NOMO-1 (cell line): ENCODE measurements at regions not wholly inside any gene's neighbourhood (a gene's known extent, or its start where the extent isn't known, plus 50 kb on each side); places are given as distances from the start of the nearest gene placed in this dataset.
"Not testable (repeated sequence)": the region's sequence is repeated elsewhere in the genome, so short reads cannot be mapped to it uniquely, and the experiment has no call there.

Source experiments
- DNase-seq, 2 experiments: peaks; one replicate each; lab custom pipeline; 2025; ENCODE audit not compliant: unreplicated experiment in 2 of 2; lab: John Stamatoyannopoulos, UW

DNA sequence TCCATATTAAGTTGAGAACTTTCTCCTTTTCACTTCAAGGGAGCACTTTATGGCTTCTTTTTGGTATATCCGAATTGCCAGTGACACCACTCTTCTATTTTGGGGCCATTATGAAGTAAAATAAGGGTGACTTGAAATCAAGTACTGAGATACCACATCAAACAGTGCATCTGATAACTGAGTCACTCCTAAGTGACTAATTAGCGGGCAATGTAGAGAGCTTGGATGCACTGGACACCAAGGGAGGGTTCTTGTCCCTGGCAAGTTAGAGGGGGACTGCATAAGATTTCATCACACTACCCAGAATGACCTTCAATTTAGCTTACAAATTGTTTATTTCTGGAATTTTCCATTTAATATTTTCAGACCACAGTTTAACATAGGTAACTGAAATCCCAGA, 813.9 kb upstream of the CDH10 start:
- DNase-seq: peak in 1 of 2 experiments; percentile 70

DNA sequence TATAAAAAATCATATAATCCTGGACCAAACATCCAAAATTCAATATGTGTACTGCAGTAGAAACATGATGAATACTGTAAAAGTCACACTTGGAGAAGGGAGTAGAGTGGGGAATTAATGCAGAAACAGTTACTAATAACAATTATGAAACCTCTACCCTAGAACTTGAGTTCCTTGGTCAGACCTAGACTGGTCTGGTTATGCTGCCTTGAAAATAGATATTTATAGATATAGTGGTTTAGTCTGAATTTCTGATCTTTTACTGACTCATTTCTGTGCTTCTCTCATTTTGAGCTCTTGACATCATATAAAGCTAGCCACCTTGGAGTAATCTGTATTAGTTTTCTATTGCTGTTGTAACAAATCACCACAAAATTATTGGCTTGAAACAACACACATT, 808.7 kb upstream of the CDH10 start:
- DNase-seq: no peak

DNA sequence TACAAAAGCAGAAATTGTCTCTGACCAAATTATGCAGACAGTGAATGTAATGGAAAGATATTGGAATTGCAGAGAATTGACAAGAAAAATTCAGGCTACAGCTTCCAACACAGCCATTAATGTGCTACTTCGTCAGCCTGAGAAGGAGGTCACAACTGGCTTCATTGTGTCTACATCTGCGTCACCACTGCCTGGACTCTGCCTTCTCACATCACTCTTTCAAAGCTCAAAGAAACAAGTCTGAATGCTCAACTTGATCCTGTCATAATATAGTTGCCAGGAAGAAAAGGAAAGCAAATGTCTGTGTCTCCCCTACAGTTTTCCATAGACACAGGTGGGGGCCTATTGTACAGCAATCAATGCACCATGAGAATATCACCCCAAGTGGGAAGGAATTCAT, 806.5 kb upstream of the CDH10 start:
- no peak for DNase-seq

DNA sequence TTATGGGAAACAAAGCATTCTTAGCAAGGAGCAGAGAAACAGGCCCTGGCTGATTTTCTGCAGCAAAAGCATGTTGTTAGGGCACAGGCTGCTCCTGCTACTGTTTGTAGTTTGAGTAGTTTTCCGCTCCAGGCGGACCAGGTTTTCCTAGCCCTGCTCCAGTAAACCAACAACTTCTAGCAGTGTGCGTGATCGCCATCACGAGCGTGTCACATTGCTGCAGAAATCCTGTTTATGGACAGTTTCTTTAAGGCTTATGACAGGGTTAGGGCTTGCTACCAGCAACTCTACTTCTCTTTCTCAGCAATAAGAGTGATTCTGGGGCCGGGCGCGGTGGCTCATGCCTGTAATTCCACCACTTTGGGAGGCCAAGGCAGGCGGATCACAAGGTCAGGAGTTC, 803.9 kb upstream of the CDH10 start:
- no peak for DNase-seq

DNA sequence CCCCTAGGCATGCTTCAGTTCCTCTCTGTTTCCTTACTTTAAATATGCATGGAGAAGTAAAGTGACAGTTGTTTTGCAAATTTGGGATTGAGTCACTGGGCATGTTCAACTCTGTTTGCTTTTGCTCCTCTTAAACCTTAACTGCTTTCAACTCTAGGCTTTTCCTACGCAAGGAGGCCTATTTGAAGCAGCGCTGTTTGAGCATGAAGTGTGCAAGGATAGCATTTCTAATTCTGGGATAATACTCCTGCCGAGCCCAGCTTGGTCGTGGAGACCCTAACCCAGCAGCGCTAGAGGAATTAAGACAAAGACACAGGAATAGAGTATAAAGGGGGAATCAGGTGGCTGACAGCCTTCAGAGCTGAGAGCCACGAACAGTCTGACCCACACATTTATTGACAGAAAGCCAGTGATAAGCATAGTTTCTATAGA, 803.4 kb upstream of the CDH10 start:
- DNase-seq: no peak

DNA sequence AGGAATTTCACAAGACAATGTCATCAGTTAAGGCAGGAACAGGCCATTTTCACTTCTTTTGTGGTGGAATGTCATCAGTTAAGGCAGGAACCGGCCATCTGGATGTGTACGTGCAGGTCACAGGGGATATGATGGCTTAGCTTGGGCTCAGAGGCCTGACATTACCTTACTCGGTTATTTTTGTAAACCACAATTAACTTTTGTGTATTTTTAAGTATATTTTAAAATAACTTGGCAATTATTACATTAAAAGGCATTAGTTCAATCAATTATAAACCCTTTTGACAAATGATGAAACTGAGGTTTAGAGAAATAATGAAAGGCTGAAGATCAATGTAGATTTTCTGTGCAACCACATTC, 801.3 kb upstream of the CDH10 start:
- DNase-seq: not testable (repeated sequence)

DNA sequence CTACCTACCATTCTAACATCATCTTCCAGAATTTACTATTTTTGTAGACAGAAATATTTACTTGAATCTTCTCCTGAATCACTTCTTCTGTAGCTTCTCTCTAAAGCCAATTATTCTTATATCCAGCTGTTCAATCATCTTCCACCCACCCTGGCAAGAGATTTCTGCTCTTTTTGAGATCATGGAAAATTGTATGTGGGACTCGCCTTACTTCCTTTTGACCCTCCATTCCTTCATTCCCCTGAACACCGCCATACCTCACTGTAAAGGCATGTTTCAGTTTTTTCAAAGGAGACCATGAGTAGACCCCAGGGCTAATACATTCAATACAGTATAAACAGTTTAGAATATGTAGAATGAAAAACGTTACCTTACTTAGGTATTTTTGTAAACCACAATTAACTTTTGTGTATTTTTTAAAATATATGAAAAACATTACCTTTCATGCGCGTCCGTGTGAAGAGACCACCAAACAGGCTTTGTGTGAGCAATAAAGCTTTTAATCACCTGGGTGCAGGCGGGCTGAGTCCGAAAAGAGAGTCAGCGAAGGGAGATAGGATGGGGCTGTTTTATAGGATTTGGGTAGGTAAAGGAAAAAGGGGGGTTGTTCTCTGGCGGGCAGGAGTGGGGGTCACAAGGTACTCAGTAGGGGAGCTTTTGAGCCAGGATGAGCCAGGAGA, 800.7 kb upstream of the CDH10 start:
- not testable (repeated sequence) for DNase-seq

DNA sequence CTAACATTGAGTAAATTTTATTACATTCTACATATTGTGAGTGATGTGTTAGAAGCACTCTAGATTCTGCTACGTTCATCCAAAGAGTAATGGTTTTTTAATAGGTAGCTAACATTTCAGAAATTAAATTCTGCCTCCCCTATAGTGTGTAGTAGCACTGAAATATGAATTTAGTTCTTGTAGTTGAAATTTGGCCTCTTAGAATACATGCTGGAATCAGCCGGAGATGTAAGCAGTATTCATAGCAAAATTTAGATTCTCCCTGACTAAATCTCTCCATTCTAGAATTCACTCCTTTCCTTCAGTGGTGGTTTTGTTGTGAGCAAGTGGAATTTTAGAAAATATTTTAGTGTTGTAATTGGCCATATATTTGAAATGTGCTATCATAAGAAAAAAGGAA, 799.9 kb upstream of the CDH10 start:
- no peak for DNase-seq

DNA sequence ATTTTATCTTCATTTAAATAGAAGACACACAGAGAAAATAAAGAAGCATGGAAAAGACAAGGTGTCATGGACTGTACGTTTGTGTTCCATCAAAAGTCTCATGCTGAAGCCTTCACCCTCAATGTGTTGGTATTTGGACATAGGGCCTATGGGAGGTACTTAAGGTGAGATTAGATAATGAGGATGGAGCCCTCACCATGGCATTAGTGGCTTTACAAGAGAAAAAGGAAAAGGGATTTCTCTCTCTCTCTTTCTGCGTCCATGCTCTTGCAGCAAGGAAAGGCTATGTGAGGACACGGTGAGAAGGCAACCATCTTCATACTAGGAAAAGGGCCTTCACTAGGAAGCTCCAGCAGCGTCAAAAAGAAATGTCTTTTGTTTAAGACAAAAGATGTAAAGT, 797.0 kb upstream of the CDH10 start:
- no peak for DNase-seq

DNA sequence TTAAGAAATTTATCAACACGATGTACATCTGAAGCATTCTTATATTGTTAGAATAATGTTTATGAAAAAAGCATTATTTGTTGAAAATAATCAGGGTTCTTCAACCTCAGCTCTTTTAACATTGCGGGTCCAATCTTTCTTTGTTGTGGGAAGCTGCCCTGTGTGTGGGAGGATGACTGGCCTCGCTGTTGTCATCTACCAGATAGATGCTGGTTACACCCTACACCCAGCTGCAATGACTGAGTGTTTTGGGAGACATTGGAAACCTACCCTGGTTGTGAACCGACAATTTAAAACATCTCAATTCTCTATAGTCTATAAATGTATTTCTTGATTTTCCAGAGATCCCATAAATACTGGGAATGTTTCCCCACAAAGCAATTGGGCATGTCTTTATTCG, 794.2 kb upstream of the CDH10 start:
- DNase-seq: no peak

DNA sequence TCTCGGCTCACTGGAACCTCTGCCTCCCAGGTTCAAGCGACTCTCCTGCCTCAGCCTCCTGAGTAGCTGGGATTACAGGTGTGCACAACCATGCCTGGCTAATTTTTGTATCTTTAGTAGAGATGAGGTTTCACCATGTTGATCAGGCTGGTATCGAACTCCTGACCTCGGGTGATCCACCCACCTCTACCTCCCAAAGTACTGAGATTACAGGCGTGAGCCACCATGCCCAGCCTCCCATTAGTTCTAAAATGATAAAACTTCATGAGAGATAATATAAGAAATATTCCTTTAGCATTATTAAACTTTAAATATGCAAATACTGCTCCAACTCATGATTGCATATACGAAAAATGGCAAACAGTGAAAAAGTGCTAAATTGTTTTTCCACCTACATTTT, 793.6 kb upstream of the CDH10 start:
- DNase-seq: not testable (repeated sequence)

DNA sequence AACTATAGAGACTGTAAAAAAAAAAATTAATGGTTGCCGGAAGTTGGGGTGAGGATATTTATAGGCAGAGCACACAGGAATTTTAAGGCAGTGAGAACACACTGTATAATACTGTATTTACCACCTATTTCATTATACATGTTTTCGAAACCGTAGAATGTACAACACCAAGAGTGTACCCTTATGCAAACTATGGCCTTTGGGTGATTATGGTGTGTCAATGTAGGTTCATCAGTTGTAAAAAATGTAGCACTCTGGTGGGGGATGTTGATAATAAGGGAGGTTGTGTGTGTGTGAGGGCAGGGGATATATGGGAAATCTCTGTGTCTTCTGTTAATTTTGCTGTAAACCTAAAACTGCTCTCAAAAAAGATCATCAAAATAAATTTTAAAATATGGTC, 791.7 kb upstream of the CDH10 start:
- no peak for DNase-seq

DNA sequence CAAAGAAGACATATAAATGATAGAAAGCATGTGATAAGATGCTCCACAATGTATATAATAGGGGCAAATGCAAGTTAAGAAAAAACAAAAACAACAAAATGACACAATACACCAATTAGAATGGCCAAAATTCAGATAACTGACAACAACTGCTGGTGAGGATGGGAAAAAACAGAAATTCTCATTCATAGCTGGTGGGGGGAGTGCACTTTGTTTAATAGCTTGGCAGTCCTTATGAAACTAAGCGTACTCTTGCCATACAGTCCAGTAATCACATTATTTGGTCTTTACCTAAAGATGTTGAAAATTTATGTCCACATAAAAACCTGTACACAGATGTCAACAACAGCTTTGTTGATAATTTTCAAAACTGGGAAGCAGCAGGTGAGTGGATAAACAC, 791.1 kb upstream of the CDH10 start:
- no peak for DNase-seq

DNA sequence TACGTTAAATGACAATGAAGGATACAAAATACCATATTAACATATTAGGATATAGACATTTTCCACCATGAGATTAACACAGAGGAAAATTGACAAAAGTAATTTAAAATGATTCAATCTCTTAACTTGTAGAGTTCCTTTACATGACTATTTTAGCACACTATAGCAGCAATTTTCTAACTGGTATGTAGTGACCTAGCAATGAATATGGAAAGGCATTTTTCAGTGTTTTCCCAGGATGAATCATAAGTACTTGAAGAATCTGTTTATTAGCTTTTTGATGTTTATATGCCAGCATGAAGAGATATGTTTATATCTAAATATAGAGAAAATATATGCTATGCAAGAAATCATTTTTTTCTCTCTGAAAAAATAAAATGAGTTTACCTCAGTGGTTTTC, 782.5 kb upstream of the CDH10 start:
- no peak for DNase-seq

DNA sequence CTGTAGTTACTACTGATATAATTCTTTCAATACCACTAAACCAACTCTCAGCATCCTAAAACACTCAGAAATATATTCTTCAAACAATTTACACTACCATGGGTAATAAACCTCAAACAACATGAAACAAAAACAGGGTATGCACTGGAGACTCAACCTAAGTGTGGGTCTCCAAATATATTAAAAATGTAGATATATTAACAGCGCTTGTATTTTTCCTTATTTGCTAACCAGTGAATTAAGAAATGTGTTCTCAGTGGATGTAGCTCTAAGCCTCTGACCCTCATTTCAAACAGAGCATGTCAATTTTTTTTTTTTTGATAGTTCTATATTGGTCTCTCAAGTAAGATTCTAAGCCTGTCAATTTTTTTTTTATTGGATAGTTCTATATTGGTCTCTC, 778.5 kb upstream of the CDH10 start:
- DNase-seq: no peak

DNA sequence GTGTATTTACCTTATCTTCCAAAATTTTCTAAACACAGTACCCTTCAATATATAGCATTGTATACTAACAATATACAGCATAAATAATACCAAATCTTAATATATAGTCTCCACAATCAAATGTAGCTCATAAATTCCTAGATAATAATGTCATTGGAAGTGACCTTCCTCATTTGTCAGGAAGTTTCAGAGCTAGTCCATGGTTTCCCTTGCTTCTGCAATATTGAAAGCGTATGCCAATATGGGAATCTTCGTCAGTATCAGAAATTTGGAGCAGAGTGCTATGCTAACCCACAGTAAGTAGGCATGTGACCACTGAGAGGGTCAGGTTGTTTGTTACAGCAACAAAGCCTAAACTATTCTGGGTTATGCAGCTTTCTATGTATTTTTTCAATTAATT, 774.9 kb upstream of the CDH10 start:
- DNase-seq: no peak

DNA sequence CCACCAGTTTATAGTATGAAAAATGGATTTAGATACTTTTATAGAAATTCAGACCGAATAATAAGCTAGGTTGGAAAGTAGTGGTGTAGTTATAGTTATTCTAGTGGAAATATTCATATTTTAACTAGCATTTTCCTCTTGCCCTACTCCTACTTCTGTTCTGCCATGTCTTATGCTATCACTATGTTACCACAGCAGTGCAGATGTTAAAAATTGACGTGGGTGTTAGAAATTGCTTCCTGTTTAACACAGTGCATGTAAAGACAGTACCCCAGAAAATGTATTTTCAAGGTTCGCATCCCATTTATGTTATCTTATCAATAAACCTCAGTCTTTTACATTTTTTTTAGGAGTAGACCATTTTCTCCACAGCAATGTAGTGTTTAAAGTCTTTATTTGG, 774.2 kb upstream of the CDH10 start:
- no peak for DNase-seq

DNA sequence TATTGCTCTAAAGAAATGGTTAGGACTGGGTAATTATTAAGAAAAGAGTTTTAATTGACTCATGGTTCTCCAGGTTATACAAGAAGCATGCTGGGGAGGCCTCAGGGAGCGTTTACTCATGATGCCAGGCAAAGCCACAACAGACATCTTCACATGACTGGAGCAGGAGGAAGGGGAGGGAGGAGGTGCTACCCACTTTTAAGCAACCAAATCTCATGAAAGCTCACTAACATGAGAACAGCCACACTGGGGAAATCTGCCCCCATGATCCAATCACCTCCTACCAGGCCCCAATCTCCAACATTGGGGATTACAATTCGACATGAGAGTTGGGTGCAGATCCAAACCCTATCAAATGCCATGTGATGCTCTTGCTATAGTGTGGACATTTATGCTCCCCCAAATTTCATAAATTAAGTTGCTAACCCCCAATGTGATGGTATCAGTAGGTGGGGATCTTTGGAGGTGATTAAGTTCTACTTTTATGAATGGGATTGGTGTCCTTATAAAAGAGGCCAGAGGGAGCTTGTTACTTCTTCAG, 773.6 kb upstream of the CDH10 start:
- no peak for DNase-seq

DNA sequence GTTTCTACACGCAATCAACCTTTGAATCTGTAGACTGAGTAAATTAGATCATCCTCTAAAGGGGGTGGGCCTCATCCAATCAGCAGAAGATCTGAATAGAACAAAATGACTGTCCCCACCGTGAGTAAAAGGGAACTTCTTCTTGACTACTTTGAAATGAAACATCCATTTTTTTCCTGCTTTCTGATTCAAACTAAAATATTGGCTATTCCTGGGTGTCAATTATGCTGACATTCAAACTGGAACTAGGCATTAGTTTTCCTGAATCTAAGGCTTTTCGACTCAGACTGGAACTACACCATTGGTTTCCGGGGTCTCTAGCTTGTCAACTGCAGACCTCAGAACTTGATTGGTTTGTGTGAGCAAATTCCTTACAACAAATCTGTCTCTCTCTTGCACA, 772.2 kb upstream of the CDH10 start:
- DNase-seq: no peak

DNA sequence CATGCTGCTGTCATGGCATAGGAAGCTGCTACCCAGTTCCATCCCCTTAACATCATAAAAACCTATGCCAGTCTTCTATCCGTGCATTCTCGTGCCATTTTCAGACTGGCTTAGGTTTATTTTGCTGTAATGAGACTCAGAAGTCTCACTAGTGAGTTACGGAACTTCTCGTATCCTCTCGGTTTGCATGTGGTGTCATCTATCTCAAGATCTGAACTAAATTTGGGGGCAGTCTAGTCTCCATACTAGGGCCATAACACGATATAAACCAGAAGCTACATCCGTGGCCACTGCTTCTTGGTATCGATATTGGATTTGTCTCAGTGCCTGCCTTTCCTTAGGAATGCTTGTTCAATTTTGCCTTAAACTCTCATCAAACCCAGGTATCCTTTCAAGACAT, 771.2 kb upstream of the CDH10 start:
- DNase-seq: no peak

DNA sequence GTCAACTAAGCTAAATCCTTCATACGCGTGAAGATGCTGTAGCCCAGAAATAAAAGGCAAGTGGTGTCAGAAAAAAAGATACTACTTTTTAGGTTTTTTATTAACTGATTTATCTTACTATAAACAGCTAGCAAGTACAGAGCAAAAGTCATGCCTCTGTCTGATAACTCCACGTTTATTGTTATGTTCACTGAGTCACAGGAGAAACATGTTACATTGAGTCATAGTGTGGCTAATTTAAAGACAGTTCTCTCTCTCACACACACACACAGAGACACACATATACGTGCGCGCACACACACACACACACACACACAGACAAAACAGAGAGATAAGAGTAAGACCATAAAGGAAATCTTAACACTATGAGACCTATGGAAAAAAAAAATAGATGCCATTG, 770.0 kb upstream of the CDH10 start:
- no peak for DNase-seq

DNA sequence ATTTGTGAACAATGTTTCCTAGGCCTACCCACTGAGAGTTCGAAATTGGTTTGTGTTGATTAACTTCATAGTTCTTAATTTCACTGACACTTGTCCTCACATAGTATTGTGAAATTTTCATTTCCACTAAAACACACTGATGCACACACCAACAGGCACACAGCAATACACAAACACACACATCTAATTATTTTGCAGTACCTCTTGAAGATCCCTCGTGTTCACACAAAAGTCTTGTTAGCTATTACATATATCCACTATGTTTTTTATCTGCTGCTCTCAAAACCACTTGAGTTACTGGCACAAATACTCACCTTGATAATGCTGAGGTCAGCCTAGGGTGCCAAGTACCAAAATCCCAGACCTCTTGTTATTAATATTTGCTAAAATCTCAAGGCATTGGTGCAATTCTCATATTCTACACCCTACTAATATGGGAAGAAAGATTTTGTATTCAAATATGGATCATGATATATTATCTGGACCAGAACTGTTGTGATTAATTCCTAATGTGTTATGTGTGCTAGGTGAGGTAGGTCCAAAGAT, 767.4 kb upstream of the CDH10 start:
- DNase-seq: no peak

DNA sequence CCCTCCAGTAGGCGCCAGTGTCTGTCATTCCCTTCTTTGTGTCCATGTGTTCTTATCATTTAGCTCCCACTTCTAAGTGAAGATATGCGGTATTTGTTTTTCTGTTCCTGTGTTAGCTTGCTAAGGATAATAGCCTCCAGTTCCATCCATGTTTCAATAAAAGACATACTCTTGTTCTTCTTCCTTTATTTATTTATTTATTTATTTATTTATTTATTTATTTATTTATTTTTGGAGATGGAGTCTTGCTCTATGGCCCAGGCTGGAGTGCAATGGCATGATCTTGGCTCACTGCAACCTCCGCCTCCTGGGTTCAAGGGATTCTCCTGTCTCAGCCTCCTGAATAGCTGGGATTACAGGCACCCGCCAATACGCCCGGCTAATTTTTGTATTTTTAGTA, 762.6 kb upstream of the CDH10 start:
- DNase-seq: not testable (repeated sequence)
